ENCODE measurements at regions not wholly inside any gene's neighbourhood (a gene's known extent, or its start where the extent isn't known, plus 50 kb on each side); places are given as distances from the start of the nearest gene placed in this dataset.

DNA sequence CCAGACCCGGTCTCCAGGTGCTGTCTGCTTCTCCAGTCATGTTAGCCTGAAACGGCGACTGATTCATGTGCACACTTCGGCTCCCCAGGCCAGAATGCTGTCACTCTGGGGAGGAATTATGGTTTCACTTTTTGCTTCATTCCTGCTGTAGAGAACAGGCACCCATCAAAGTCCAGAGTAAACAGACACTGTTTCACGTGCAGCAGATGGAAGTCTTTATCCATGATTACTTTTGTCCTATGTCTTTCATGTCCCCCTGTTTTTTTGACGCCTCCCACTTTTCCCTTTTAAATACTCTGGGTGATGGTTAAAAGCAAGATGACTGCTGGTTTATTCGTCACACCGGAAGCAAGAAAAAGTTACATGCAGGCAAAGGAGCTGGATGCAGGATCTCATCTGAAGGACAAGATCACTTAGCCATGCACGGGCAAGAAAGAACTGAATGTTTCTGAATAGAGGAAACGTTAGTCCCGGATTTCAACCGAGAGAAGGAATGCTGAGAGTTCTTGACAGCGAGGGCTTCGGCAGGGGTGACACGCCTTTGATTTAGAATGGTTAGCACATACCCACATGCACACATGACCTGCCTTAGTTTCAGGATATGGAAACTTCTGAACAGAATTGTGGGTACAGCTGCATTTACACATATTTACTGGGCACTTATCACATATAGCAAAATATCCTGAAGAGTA, 250.0 kb upstream of the KLF6 start:
- no peak for DNase-seq (ENCODE audit: extremely low read depth in 1 of 4, low spot score in 3 of 4)
- H3K4me3 ChIP-seq = no peak overlapping the region
- no TSS peak for BruUV-seq (replicated peaks)
- no peaks in the 10 kb centered on the region for H3K36me3 ChIP-seq (ENCODE audit: control insufficient read depth, insufficient read depth, low read length)
- H3K9me1 ChIP-seq (ENCODE audit: control insufficient read depth, insufficient read depth, low read length) = no peaks in the 10 kb centered on the region
- ChIA-PET POLR2A (no interaction called here), CTCF (ENCODE audit: low intra/inter-chr PET ratio) (no interaction called here)
- H4K20me1 ChIP-seq (replicated peaks; ENCODE audit: control insufficient read depth, insufficient read depth, low read length) = no peaks in the 10 kb centered on the region
- H3K9ac ChIP-seq (ENCODE audit: insufficient read depth in 1 of 2, low read depth in 2 of 2, low read length in 2 of 2) = no peak overlapping the region
- in situ Hi-C loops (cut with MboI) (no loop called here), intact Hi-C loops (cut with micrococcal nuclease) (no loop called here)
- ATAC-seq = no peak
- 12% methylated on average over 15 of the region's 15 CpGs for WGBS (ENCODE audit: insufficient coverage, low coverage, missing lambda C conversion rate)
- H3K9me3 ChIP-seq (replicated peaks; ENCODE audit: control insufficient read depth, insufficient read depth, low read depth, low read length) = no peaks in the 10 kb centered on the region
- H2AFZ ChIP-seq (ENCODE audit: low read depth, low read length) = no peak overlapping the region; the same call in none of the 2 replicates
- H3K79me2 ChIP-seq (ENCODE audit: control insufficient read depth, insufficient read depth, low read length) = no peaks in the 10 kb centered on the region
- H3K27me3 ChIP-seq (ENCODE audit: control insufficient read depth in 2 of 2, insufficient read depth in 2 of 2, low read length in 2 of 2) = peaks cover 0 to 8% of the 10 kb centered on the region in 2 experiments; a peak in 1 of 5 replicates
- FAIRE-seq = no peak
- H3K4me1 ChIP-seq (replicated peaks in 1 of 2; ENCODE audit: control insufficient read depth in 2 of 2, insufficient read depth in 2 of 2, low read length in 2 of 2) = no peaks in the 10 kb centered on the region
- no peak overlapping the region for H3K27ac ChIP-seq (ENCODE audit: extremely low read depth, low read depth, low read length)
- H3K4me2 ChIP-seq (ENCODE audit: insufficient read depth, low read length) = no peak overlapping the region
- TF ChIP-seq, protein P1, sequence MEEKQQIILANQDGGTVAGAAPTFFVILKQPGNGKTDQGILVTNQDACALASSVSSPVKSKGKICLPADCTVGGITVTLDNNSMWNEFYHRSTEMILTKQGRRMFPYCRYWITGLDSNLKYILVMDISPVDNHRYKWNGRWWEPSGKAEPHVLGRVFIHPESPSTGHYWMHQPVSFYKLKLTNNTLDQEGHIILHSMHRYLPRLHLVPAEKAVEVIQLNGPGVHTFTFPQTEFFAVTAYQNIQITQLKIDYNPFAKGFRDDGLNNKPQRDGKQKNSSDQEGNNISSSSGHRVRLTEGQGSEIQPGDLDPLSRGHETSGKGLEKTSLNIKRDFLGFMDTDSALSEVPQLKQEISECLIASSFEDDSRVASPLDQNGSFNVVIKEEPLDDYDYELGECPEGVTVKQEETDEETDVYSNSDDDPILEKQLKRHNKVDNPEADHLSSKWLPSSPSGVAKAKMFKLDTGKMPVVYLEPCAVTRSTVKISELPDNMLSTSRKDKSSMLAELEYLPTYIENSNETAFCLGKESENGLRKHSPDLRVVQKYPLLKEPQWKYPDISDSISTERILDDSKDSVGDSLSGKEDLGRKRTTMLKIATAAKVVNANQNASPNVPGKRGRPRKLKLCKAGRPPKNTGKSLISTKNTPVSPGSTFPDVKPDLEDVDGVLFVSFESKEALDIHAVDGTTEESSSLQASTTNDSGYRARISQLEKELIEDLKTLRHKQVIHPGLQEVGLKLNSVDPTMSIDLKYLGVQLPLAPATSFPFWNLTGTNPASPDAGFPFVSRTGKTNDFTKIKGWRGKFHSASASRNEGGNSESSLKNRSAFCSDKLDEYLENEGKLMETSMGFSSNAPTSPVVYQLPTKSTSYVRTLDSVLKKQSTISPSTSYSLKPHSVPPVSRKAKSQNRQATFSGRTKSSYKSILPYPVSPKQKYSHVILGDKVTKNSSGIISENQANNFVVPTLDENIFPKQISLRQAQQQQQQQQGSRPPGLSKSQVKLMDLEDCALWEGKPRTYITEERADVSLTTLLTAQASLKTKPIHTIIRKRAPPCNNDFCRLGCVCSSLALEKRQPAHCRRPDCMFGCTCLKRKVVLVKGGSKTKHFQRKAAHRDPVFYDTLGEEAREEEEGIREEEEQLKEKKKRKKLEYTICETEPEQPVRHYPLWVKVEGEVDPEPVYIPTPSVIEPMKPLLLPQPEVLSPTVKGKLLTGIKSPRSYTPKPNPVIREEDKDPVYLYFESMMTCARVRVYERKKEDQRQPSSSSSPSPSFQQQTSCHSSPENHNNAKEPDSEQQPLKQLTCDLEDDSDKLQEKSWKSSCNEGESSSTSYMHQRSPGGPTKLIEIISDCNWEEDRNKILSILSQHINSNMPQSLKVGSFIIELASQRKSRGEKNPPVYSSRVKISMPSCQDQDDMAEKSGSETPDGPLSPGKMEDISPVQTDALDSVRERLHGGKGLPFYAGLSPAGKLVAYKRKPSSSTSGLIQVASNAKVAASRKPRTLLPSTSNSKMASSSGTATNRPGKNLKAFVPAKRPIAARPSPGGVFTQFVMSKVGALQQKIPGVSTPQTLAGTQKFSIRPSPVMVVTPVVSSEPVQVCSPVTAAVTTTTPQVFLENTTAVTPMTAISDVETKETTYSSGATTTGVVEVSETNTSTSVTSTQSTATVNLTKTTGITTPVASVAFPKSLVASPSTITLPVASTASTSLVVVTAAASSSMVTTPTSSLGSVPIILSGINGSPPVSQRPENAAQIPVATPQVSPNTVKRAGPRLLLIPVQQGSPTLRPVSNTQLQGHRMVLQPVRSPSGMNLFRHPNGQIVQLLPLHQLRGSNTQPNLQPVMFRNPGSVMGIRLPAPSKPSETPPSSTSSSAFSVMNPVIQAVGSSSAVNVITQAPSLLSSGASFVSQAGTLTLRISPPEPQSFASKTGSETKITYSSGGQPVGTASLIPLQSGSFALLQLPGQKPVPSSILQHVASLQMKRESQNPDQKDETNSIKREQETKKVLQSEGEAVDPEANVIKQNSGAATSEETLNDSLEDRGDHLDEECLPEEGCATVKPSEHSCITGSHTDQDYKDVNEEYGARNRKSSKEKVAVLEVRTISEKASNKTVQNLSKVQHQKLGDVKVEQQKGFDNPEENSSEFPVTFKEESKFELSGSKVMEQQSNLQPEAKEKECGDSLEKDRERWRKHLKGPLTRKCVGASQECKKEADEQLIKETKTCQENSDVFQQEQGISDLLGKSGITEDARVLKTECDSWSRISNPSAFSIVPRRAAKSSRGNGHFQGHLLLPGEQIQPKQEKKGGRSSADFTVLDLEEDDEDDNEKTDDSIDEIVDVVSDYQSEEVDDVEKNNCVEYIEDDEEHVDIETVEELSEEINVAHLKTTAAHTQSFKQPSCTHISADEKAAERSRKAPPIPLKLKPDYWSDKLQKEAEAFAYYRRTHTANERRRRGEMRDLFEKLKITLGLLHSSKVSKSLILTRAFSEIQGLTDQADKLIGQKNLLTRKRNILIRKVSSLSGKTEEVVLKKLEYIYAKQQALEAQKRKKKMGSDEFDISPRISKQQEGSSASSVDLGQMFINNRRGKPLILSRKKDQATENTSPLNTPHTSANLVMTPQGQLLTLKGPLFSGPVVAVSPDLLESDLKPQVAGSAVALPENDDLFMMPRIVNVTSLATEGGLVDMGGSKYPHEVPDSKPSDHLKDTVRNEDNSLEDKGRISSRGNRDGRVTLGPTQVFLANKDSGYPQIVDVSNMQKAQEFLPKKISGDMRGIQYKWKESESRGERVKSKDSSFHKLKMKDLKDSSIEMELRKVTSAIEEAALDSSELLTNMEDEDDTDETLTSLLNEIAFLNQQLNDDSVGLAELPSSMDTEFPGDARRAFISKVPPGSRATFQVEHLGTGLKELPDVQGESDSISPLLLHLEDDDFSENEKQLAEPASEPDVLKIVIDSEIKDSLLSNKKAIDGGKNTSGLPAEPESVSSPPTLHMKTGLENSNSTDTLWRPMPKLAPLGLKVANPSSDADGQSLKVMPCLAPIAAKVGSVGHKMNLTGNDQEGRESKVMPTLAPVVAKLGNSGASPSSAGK (IDR thresholded peaks at IDR 0.05) = peak; percentile 30; the same call in 1 of the 2 replicates
- TF ChIP-seq ARHGAP35 (IDR thresholded peaks at IDR 0.05; ENCODE audit: partially characterized antibody) (no peak), BRCA1 (IDR thresholded peaks at IDR 0.05) (no peak), BRCA1 (CRISPR knock-in tag; IDR thresholded peaks at IDR 0.05) (no peak), PPARD (CRISPR knock-in tag; IDR thresholded peaks at IDR 0.05) (no peak)
- TF ChIP-seq, protein P2, sequence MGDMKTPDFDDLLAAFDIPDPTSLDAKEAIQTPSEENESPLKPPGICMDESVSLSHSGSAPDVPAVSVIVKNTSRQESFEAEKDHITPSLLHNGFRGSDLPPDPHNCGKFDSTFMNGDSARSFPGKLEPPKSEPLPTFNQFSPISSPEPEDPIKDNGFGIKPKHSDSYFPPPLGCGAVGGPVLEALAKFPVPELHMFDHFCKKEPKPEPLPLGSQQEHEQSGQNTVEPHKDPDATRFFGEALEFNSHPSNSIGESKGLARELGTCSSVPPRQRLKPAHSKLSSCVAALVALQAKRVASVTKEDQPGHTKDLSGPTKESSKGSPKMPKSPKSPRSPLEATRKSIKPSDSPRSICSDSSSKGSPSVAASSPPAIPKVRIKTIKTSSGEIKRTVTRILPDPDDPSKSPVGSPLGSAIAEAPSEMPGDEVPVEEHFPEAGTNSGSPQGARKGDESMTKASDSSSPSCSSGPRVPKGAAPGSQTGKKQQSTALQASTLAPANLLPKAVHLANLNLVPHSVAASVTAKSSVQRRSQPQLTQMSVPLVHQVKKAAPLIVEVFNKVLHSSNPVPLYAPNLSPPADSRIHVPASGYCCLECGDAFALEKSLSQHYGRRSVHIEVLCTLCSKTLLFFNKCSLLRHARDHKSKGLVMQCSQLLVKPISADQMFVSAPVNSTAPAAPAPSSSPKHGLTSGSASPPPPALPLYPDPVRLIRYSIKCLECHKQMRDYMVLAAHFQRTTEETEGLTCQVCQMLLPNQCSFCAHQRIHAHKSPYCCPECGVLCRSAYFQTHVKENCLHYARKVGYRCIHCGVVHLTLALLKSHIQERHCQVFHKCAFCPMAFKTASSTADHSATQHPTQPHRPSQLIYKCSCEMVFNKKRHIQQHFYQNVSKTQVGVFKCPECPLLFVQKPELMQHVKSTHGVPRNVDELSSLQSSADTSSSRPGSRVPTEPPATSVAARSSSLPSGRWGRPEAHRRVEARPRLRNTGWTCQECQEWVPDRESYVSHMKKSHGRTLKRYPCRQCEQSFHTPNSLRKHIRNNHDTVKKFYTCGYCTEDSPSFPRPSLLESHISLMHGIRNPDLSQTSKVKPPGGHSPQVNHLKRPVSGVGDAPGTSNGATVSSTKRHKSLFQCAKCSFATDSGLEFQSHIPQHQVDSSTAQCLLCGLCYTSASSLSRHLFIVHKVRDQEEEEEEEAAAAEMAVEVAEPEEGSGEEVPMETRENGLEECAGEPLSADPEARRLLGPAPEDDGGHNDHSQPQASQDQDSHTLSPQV (IDR thresholded peaks at IDR 0.05) = no peak

Data from K562 (cell line).